GM19099 (cell line): ENCODE measurements at regions not wholly inside any gene's neighbourhood (a gene's known extent, or its start where the extent isn't known, plus 50 kb on each side); places are given as distances from the start of the nearest gene placed in this dataset.

ENCODE experiments used
- POLR2A ChIP-seq: IDR thresholded peaks from 3 replicates; pipeline ENCODE4 v1.6.1; 2011; ENCODE audit warnings: low read depth; ENCODE audit not compliant: insufficient read length; ENCODE audit errors: extremely low read depth

DNA sequence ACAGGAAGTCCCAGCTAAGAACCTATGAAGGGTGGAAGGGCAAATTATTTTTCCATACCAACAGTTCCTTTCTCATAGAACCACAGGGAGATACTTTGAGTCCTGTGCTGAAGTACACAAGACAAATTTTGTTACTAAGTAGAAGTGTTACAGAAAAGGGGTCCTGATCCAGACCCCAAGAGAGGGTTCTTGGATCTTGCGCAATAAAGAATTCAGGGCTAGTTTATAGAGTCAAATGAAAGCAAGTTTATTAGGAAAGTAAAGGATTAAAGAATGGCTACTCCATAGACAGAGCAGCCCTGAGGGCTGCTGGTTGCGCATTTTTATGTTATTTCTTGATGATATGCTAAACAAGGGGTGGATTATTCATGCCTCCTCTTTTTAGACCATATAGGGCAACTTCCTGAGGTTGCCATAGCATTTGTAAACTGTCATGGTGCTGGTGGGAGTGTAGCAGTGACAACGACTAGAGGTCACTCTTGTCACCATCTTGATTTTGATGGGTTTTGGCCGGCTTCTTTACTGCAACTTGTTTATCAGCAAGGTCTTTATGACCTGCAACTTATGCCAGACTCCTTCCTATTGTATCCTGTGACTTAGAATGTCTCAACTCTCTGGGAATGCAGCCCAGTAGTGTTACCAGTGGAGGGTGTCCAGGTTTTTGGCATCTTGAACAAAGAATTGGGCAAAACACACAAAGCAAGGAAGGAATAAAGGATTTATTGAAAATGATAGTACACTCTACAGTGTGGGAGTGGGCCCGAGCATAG lies 409.4 kb downstream of the SH2D4B start:
- no peak for TF ChIP-seq POLR2A

DNA sequence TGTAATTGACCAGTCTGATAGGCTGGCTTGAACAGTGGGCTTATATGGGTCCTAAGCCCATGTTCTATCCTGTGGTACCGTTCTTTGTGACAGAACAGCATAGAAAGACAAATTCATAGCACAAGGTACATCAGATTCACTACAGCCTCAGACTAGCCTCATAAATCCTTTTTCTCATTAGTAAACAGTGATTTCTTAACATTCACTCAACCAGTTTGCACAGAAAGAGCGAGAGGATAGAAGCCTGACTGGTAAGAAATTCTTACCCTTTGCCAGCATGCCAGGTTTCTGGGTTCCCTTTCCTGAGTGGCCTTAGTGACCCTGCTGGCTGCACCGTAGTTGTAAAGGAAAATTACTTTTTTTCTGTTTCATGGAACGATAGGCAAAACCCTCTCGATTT lies 412.1 kb downstream of the SH2D4B start:
- no peak for TF ChIP-seq POLR2A

- no peak for TF ChIP-seq POLR2A
Measured at GRCh38 chr10:80952436-80952835, 414.7 kb downstream of the SH2D4B start.

DNA sequence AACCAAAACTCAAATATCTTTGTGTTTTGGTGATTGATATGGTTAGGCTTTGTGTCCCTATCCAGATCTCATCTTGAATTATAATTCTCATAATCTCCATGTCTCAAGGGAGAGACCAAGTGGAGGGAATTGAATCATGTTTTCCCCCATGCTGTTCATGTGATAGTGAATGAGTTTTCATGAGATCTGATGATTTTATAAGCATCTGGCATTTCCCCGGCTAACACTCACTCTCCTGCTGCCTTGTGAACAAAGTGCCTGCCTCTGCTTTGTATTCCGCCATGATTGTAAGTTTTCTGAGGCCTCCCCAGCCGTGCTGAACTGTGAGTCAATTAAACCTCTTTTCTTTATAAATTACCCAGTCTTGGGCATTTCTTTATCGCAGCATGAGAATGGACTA lies 419.5 kb downstream of the SH2D4B start:
- no peak for TF ChIP-seq POLR2A

DNA sequence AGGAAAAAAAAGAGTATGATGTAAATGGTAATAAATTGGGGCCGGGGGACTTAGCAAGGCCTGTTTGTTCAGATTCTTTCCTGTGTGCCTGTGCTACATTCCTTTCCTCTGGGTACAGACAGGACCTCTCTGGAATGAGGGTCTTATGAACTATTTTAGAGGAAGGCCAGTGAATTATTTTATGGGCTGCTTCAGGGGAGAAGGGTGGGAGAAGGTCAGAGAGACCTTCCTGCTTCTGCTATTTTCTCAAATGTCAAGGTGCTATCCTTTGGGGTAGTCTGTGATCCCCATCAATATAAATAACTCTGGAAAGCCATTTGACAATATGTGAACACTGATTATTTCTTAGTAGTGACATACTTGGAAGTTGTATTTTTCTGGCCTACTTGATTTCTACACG lies 426.5 kb downstream of the SH2D4B start:
- no peak for TF ChIP-seq POLR2A

DNA sequence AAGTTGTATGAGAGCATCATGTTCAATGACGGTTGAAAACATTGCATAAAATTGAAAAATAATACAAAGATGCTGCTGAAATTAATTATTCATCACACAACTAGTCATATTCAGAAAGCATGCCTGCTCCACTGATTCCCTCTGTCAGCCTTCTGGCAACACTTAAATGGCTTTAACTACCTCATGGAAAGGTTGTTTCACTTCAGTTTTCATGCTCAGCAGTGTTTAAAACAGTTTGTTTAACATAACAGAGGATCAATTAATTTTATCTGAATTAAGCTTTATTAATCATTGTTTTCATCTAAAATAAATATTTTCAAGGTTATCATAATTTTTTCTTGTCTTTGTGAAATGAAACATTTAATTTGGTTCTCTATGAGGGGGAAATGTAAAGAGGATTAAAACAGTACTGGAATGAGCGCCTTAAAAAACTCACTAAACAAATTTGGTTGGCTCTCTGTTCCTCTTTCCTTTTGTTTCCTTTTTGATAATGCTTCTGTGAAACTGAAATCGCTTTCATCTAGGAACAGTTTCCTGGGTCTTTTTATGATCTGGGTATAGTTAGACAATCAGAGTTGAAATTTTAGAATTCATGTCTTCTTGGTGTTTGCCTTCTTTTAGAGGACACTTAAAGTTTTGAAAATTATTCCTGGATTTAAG lies 427.4 kb downstream of the SH2D4B start:
- no peak for TF ChIP-seq POLR2A

- TF ChIP-seq POLR2A = no peak
Measured at GRCh38 chr10:80966326-80966986, 428.8 kb downstream of the SH2D4B start.

DNA sequence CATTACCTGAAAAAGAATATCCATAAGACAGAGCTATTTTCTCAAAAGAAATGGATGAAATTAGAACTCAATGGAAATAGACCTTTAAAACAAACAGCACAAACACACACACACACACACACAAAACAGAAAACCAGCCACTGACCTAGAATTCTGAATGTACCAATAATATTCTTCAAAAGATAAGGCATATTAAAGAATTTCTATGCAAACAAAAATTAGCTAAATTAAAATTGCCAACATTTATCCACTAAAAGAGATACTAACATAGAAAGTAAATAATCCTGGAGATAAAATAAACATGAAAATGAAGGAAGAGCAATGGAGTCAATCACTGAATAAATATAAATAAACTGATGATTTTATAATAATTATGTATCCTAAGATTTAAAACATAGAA lies 431.2 kb downstream of the SH2D4B start:
- TF ChIP-seq POLR2A = no peak

GRCh38 chr10:80971461-80971860 lies 433.8 kb downstream of the SH2D4B start:
- TF ChIP-seq POLR2A = no peak

- TF ChIP-seq POLR2A = no peak
Measured at GRCh38 chr10:80976658-80977057, 439.0 kb downstream of the SH2D4B start.

GRCh38 chr10:80985102-80985501 lies 447.4 kb downstream of the SH2D4B start:
- TF ChIP-seq POLR2A = no peak

GRCh38 chr10:80986596-80986995 lies 448.9 kb downstream of the SH2D4B start:
- TF ChIP-seq POLR2A = no peak

DNA sequence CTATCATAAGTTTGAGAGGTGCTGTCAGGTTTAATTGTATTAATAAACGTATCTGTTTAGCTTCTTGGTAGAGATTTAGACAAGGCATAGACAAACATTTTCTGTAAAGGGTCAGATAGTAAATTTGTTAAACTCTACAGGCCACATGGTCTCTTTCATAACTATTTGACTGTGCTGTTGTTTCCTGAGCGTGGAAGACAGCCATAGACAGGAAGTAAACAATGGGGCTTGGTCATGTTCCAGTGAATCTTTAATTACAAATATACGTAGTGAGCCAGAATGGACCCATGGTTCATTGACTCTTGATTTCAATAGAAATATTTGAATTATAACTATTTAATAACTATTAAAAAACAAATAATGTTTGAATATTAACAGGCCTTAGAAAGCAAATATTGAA lies 451.1 kb downstream of the SH2D4B start:
- no peak for TF ChIP-seq POLR2A

DNA sequence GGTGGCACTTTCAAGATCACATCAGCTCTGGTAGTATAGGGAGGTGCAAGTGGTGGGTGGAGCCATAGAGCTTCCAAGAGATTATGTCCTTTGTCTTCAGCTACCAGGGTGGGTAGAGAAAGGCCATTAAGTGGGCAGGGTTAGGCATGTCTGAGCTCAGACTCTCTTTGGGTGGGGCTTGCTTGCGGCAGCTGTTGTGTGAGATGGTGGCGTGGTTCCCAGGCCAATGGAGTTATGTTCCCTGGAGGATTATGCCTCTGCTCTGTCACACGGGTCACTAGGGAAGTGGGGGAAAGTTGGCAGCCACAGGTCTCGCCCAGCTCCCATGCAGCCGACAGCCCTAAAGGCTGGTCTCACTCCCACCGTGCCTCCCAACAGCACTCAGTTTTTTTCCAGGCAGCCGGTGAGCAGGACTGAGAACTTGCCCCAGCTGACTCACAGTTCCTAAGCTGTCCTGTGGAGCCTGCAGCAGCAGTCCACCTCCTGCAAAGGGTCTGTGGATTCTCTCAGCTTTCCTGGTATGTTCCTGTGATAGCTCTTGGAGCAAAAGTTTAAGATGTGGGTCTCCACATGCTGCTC lies 459.0 kb downstream of the SH2D4B start:
- no peak for TF ChIP-seq POLR2A

DNA sequence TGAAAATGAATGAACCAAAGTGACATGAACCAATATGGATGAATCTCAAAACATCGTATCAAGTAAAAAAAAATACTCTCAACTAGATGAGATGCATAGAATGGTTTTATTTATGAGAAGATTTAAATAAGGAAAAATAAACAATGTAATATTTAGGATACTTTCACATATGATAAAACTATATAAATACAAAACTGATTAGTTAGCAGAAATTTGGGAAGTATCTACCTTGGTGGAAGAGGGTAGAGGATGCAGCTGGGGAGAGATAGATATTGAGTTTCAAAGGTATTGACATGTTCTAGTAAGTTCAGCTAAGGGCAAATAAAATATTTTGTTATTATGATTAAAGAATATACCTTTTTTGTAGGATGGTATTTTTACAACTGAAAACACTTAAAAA lies 463.1 kb downstream of the SH2D4B start:
- no peak for TF ChIP-seq POLR2A

GRCh38 chr10:81002382-81002781 lies 464.7 kb downstream of the SH2D4B start:
- TF ChIP-seq POLR2A = no peak
